HG02798 (cell line): ENCODE measurements at regions not wholly inside any gene's neighbourhood (a gene's known extent, or its start where the extent isn't known, plus 50 kb on each side); places are given as distances from the start of the nearest gene placed in this dataset.
"Not testable (repeated sequence)": the region's sequence is repeated elsewhere in the genome, so short reads cannot be mapped to it uniquely, and the experiment has no call there.

ENCODE experiments used
- ATAC-seq: cut with Tn5 transposase; IDR thresholded peaks from one replicate; pipeline ENCODE4 v1.9.1; 2021; ENCODE audit warnings: mild to moderate bottlenecking; ENCODE audit not compliant: unreplicated experiment, poor library complexity

DNA sequence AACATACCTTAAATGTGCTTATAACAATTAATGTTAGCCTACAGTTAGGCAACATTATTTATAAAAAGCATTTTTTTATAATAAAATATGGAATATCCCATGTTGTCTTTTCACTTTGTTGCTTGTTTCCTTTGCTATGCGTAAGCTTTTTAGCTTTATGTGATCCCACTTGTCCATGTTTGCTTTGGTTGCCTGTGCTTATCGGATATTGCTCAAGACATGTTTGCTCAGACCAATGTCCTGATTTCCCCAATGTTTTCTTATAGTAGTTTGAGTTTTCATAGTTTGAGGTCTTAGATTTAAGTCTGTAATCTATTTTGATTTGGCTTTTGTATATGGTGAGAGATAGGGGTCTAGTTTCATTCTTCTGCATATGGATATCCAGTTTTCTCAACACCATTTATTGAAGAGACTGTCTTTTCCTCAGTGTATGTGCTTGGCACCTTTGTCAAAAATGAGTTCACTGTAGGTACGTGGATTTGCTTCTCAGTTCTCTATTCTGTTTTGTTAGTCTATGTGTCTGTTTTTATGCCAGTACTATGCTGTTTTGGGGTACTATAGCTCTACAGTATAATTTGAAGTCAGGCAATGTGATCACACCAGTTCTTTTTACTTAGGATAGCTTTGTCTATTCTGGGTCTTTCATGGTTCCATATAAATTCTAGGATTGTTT lies 592.7 kb upstream of the SEMA6D start:
- ATAC-seq: no peak

DNA sequence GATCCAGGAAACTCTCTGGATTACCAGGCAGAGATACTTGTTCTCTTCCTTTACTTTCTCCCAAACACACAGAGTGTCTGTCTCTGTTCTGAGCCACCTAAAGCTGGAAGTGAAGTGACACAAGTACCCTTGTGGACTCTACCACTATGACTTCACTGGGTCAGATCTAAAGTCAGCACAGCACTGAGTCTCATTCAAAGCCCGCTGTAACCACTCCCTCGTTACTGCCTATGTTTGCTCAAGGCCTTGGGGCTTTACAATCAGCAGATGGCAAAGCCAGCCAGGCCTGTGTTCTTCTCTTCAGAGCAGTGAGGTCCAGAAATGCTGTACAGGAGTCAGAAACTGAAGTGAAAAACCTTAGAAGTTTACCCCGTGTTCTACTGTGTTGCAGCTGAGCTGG lies 588.3 kb upstream of the SEMA6D start:
- ATAC-seq: no peak

DNA sequence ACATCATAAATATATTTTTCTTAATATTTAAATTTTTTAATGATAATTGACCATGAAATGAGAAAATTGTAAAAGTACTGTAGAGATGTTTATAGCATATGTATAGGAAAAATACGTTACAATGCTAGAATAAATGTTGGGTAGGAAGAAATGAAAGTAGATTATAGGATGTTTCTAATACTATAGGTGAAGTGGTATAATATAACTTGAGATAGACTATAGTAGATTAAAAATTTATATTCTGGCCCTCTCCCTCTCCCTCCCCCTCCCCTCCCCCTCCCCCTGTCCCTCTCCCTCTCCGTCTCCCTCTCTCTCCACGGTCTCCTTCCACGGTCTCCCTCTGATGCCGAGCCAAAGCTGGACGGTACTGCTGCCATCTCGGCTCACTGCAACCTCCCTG lies 585.9 kb upstream of the SEMA6D start:
- ATAC-seq: not testable (repeated sequence)

DNA sequence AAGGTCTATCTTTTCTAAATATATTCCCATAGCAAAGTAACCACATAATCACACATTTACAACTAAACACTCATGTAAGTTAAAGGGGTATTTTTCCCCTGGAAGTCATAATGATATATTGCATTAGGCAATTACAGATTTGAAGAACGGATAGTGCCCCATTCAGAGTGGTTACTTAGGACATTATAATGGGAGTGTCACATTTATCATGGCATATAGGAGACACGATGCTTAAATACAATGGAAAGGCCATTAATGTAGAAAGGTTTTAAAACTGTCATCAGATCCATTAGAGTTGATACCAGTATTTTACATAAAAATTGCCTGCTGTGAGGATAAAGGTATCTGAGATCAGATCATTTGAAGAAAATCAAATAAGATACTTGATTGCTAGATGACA lies 582.0 kb upstream of the SEMA6D start:
- no peak for ATAC-seq

DNA sequence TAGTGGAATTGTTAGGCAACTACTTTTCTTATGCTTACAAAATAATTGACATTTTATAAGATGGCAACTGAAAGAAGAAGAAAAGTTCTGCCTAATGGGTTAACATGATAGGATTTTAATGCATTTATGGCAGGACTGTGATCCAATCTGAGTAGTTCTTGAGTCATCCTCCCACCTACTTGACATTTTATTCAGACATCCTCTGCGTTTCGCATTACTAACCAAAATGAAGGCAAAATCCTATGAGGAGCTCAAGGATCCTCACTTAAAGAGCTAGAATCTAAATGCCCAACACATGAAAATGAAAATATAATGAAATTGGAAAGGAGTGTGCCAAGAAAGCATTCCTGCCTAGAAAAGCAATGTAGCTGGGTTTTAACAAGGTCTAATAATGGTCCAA lies 581.1 kb upstream of the SEMA6D start:
- no peak for ATAC-seq

DNA sequence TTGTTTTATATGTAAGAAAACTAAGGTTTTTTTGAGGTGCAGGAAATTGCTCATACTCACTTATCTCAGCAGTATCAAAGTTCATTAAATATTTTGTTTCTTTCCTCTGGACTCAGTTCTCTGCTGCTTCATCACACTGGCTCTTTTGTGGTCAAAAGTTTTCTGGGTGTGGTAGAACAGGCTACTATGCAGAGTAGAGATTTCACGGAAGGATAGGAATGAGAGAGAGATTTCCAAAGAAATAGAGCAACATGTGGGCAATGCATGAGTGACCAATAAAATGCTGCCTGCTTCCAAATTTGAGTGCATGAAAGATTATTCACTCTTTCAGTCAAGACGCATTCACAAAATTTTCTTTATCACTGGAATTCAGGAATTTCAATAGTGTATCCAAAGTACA lies 577.3 kb upstream of the SEMA6D start:
- no peak for ATAC-seq

DNA sequence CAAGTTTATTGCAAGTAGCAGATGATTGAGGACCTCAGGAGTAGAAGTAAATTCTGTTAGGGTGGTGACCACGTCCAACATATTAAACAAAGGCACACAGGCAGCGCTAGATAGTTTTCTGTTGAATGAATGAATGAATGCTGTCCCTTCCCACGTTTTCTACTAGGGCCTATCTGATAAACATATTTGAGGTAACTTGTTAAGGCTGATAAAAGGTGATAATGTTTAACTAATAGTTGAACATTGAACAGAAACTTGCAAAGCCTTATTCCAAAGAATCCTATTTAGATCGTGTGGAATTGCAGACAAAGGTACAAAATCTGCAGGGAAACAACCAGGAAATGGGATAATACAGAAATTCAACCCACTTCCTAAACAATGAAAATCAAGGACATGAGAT lies 559.5 kb upstream of the SEMA6D start:
- ATAC-seq: no peak

DNA sequence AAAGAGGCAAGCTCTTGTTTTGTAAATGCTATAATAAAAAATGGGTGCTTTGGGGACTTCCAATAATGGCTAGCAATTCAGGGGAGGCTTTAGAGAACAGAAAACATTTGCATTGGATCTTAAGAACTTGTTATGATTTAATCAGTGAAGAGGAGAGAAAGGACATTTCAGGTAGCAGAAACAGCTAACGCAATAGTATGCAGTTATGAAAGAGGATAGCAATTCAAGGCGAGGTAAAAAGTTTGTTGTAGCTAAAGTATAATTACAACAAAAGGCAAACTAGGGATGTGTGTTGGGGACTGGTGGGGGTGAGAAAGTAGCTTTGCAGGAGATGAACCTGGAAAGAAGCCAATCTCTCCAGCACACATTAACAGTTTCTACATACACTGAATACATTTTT lies 558.7 kb upstream of the SEMA6D start:
- no peak for ATAC-seq

DNA sequence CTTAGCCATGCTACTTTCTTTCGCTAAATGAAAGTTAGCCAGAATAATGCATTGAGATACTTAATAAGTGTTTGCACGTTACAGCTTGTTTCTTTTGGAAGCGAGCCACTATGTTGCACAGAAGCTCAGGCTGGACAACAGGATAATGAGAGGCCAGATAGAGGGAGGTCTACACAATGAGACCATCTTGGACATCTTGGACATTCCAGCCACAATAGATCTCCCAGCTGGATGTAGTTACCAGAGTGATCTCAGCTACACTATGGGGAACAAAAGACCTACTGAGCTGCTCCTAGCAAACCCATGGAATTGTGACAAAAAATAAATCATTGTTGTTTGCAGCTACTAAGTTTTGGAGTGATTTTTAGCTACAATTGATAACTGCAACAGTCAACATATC lies 540.1 kb upstream of the SEMA6D start:
- ATAC-seq: no peak

DNA sequence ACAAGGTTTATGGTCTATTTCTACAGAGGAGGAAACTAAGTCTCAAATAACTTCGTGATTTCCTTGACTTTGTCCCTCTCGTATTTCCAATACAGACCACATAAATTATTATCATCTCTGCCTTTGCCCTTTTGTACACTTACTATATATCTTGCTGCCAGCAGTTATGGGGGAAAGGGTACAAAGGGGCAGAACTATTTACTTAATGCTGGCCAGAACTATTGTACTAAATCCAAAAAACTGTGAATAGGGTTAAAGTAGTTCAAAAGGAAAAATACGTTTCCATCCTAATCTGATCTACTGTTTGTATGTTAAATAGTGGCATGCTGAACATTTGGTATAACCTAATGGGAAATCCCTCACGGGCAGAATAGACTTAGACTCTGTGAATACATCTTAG lies 537.3 kb upstream of the SEMA6D start:
- ATAC-seq: no peak

DNA sequence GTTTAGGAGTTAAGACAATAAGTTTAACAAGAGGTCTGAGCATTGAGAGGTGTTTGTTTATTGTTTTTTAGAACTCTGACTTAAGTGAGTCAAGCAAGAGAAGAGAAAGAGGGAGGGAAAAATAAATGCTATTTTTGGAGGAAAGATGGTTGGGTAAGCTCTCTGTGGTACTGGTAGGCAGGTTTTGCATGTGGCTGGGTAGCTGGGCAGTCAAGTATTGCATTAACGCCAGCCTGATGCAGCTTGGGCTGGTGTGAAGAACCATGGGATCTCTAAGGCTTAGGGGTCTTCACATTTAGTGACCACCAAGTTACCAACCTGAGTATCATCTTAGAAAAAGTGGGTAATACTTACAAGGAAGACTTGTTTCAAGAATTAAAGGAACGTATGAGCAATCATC lies 534.5 kb upstream of the SEMA6D start:
- no peak for ATAC-seq

DNA sequence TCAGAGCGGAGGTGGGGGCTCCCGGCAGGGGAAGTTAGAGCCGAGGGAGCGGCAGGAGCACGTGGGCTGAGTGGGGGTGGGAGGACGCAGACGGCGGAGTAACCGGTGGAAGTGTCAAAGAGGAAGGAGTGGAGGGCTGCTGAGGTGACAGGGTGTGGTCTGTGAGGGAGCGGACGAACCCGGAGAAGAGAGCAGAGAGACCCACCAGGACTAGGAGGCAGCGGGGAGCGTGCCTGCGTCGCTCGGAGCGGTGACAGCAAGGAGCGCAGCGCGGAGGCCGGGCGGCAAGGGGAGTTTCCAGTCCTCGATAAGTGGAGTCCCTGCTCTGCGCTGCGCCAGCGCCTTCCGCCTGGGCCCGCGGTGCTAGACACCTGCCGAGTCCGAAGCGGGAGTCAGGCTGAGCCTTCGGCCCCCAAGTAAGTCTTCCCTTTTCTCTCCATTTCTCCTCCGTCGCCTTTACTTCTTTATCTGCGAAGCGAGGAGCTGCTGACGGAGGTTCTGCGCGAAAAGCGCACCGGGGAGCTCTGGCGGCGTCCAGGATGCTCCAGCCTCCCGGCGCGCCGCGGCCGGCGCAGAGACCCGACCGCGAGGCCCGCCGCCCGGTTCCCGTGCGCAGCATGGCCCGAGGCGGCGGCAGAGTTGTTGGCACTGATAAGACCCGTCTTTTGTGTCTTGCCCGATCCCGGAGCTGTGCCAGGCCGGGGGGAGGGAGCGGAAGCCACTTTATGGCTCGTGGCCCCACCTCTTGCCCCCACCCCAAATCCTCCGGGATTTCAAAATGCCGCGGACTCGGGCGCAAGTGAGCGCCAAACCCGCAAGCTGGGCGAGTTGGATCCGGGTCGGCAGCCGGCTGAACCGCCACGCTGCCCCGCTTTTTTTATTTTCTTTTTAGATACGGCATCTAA lies 533.0 kb upstream of the SEMA6D start:
- ATAC-seq: peak; percentile 65

DNA sequence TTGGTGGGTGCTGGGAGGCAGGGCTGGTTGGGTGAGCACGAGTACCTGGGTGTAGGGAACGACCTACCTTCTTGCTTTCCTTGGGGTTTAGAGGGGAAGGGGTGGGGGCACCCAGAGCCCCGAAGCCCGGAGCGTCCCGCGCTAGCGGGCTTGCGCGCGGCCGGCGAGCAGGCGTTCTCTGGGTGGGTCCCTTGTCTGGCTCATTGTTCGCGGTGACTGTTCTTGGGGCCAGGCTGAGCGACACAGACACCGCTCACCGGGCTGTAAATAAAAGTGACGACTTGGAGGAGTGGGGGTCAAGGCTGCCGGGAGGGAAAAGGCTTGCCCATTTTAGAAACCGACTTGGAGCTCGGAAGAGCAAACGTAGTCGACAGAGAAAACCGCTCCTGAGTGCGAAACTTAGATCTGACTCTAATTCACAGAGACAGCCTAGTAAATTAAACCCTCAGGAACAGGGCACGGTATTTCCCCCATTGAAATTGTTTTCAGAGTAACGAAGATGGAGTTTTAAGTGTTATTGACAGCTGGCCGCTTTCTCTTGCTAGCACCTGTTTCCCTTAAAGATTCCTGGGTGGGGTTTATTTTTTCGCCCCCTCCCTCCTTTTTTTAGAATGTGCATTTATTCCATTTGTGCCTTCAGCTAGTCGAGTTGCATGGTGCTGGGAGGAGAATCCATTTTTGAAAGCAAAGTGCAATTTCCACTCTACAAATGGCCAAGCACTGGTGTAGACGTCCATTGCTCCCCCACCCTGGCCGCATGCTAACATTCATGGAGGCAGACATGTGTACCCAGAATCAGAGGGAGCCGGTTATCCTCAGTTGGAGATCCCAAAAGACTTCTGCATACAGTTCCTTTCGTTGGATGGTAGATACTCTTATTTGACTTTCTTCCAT lies 532.1 kb upstream of the SEMA6D start:
- ATAC-seq: no peak

DNA sequence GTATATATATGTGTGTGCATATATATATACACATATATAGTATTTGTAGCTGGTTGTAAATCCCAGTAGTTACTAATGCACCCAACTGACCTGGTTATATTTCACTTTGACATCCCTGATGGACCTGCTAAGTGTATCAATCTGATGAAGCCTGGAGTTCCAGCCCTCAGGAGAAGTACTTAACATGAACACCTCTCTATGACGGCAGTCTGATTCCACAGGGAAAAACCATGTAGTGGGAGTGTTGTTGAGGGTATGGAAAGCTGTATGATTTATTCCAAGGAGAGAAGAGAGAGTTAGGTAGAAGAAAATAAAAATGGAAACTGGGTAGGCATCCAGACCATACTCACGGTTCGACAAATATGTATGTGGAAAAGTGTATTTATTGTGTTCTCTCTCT lies 531.2 kb upstream of the SEMA6D start:
- no peak for ATAC-seq

DNA sequence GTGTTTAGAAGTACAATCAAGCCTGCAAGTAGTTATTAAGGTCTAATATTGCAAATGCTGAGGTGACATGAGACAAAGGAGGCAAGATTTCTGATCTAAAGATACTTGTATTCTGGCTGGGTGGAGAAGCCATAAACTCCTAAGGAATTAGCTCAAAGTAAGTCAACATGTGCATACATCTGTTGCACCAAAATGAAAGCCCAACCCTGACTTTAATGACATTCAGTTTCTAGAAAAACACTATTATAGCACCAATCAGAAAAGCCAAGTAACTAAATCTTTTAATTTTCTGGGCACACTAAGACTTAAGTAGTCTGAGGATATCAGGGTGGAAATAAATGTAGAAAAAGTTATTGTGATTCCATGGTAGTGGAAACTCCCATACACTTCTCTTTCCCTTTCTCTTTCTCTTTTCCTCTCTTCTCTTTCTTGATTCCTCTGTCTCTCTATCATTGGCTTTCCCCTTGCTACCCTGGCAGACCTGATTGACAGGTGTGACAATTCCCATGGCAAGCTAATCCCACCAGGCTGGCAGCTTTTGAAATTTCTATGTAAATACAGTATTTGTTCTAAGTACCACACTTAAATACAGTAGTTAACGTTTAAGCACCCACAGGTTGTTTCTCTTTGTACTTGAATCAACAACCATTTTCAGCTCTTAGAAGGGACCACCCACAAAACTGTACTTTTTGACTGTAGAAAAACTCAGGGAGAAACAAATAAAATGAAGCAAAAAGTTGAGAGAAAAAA lies 528.4 kb upstream of the SEMA6D start:
- ATAC-seq: no peak

DNA sequence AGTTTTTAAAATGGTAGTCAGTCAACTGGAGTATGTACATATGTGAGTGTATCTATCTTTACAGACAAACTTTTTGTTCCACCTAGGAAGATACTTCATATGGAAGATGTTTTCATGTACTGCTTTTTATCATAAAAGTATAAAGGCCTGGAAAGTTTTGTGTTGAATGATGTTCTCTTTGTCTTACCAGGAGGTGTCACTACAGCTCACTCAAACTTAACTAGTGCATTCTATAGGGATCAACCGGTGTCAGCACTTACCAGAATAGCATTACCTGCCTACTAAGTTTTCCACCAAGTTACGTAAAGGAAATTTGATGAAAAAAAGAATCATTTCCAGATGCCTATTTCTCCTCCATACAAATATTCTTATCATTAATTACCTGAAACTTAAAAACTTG lies 522.6 kb upstream of the SEMA6D start:
- no peak for ATAC-seq

DNA sequence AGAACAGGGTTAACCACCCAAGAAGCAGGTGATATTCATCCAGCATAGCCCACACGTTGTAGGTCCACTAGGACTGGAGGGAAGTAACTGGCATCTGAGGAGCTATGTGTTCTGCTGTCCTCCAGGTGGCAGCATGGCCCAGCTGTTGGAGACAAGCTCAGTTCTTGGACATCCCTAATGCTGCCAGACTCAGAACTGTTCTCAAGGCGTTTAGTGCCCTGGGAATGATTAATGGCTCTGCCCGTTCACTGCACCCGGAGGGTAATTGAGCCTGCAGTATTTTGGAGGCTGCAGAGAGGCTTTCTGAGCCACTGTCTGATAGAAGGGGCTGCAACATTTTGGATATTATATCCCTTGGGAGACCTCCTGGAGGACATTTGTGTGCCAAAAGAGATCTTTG lies 521.3 kb upstream of the SEMA6D start:
- ATAC-seq: peak; percentile 97

DNA sequence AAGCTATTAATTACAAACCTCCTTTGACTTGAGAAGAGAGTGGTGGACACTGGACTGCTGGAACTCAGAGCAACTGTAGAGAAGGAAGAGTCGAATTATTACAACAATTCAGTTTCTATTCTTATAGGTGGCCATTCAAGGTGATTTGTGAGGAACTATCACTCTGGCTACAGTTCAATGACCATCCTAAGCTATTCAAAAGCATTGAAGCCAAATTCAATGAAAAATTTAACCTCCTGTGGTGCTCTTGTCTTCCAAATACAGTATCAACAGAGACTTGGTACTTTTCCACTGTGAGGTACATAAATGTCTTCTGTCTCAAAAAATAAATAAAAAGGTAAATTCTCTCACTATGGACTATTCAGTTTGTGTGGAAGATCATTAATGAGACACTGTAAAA lies 513.3 kb upstream of the SEMA6D start:
- no peak for ATAC-seq

DNA sequence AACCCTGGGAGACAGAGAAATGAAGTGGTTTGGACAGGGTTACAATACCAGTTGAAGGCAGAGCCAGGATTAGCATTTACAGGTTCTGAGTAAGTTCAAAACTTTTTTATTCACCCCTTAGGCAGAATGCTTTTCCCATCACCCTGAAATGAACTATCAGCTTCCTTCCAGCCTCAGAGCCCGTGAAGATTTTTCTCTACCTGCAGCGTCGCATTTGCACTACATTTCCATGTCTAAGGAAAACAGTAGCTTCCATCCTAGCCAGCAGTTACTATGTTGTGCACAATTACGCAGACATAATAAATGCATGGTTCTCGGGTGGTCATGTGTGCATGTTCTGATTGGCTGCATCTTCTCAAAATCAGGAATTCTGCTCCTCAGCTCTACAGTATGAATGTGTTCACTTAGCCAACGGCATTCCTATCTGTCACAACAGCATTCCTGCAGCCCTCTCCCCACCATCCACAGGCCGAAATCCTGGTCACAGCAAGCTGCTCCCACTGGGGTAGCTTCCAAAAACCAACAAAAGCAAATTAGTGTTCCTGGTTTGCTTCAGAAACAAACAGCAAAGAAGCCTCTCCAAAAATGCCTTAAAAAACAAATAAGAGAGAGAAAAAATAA lies 510.8 kb upstream of the SEMA6D start:
- no peak for ATAC-seq

DNA sequence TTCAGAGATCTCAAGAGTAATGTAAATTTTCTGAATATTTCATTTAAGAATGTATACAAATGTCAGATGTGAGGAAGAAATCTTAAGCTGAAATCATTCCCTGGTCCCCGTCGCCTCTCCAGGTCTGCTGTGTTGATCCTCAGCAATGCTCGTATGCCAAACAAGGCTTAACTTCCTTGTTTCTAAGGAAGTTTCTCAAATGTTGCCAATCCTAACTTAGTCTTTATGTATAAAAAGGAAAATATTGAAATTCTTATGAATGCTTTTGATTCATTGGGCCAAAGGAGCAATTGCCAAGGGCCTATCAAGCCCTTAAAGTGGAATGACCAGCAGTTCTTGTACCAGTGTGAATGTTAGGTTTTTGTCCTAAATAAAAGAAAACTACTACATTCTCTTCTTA lies 507.7 kb upstream of the SEMA6D start:
- ATAC-seq: no peak
